GM18907 (cell line): ENCODE measurements at regions not wholly inside any gene's neighbourhood (a gene's known extent, or its start where the extent isn't known, plus 50 kb on each side); places are given as distances from the start of the nearest gene placed in this dataset.

Source experiments
- ATAC-seq: cut with Tn5 transposase; IDR thresholded peaks from one replicate; pipeline ENCODE4 v1.9.1; 2021; ENCODE audit warnings: mild to moderate bottlenecking, moderate library complexity; ENCODE audit not compliant: unreplicated experiment

GRCh38 chr22:48712558-48713271 is 1115.0 kb downstream of the BRD1 start:
- no peak for ATAC-seq

- no peak for ATAC-seq
Observed at GRCh38 chr22:48711669-48712068, 1116.0 kb downstream of the BRD1 start.

GRCh38 chr22:48711031-48711431 is 1116.6 kb downstream of the BRD1 start:
- ATAC-seq, result no peak

GRCh38 chr22:48710410-48710809 is 1117.3 kb downstream of the BRD1 start:
- no peak for ATAC-seq

- ATAC-seq, result no peak
Observed at GRCh38 chr22:48709976-48710375, 1117.7 kb downstream of the BRD1 start.

GRCh38 chr22:48709453-48709852 is 1118.2 kb downstream of the BRD1 start:
- no peak for ATAC-seq

GRCh38 chr22:48708558-48709245 is 1119.0 kb downstream of the BRD1 start:
- no peak for ATAC-seq

GRCh38 chr22:48707763-48708557 is 1119.7 kb downstream of the BRD1 start:
- ATAC-seq, result no peak

GRCh38 chr22:48706934-48707762 is 1120.5 kb downstream of the BRD1 start:
- ATAC-seq, result no peak

- no peak for ATAC-seq
Observed at GRCh38 chr22:48705917-48706605, 1121.6 kb downstream of the BRD1 start.

- ATAC-seq, result no peak
Observed at GRCh38 chr22:48705159-48705916, 1122.3 kb downstream of the BRD1 start.

- ATAC-seq, result no peak
Observed at GRCh38 chr22:48704335-48704734, 1123.3 kb downstream of the BRD1 start.

- no peak for ATAC-seq
Observed at GRCh38 chr22:48703265-48703941, 1124.3 kb downstream of the BRD1 start.

- ATAC-seq, result no peak
Observed at GRCh38 chr22:48702573-48703264, 1125.0 kb downstream of the BRD1 start.

- no peak for ATAC-seq
Observed at GRCh38 chr22:48701296-48702030, 1126.2 kb downstream of the BRD1 start.

- no peak for ATAC-seq
Observed at GRCh38 chr22:48700566-48701295, 1126.9 kb downstream of the BRD1 start.

GRCh38 chr22:48700180-48700565 is 1127.5 kb downstream of the BRD1 start:
- no peak for ATAC-seq
